GM21737 (cell line): ENCODE measurements at regions not wholly inside any gene's neighbourhood (a gene's known extent, or its start where the extent isn't known, plus 50 kb on each side); places are given as distances from the start of the nearest gene placed in this dataset.

ENCODE experiments used
- ATAC-seq: cut with Tn5 transposase; IDR thresholded peaks from one replicate; pipeline ENCODE4 v1.9.1; 2021; ENCODE audit warnings: mild to moderate bottlenecking, moderate library complexity; ENCODE audit not compliant: unreplicated experiment

- ATAC-seq, result no peak
Observed at GRCh38 chr4:17068891-17069290, 170.4 kb upstream of the LDB2 start.

GRCh38 chr4:17068392-17068791 is 169.9 kb upstream of the LDB2 start:
- no peak for ATAC-seq

- ATAC-seq, result no peak
Observed at GRCh38 chr4:17066972-17067371, 168.5 kb upstream of the LDB2 start.

- no peak for ATAC-seq
Observed at GRCh38 chr4:17066236-17066635, 167.8 kb upstream of the LDB2 start.

GRCh38 chr4:17065821-17066220 is 167.4 kb upstream of the LDB2 start:
- ATAC-seq, result no peak

GRCh38 chr4:17064959-17065358 is 166.5 kb upstream of the LDB2 start:
- no peak for ATAC-seq

GRCh38 chr4:17063888-17064287 is 165.4 kb upstream of the LDB2 start:
- no peak for ATAC-seq

- ATAC-seq, result no peak
Observed at GRCh38 chr4:17060230-17060629, 161.8 kb upstream of the LDB2 start.

GRCh38 chr4:17058916-17059741 is 160.7 kb upstream of the LDB2 start:
- ATAC-seq, result no peak

GRCh38 chr4:17058536-17058915 is 160.1 kb upstream of the LDB2 start:
- ATAC-seq, result no peak

- ATAC-seq, result no peak
Observed at GRCh38 chr4:17057035-17057434, 158.6 kb upstream of the LDB2 start.

- ATAC-seq, result no peak
Observed at GRCh38 chr4:17055788-17056187, 157.3 kb upstream of the LDB2 start.

GRCh38 chr4:17045866-17046265 is 147.4 kb upstream of the LDB2 start:
- no peak for ATAC-seq

- ATAC-seq, result no peak
Observed at GRCh38 chr4:17038510-17039176, 140.2 kb upstream of the LDB2 start.

- ATAC-seq, result no peak
Observed at GRCh38 chr4:17033768-17034181, 135.3 kb upstream of the LDB2 start.

- no peak for ATAC-seq
Observed at GRCh38 chr4:17033025-17033767, 134.8 kb upstream of the LDB2 start.

GRCh38 chr4:17030543-17030942 is 132.1 kb upstream of the LDB2 start:
- ATAC-seq, result no peak

GRCh38 chr4:17029964-17030363 is 131.5 kb upstream of the LDB2 start:
- ATAC-seq, result no peak

- ATAC-seq, result no peak
Observed at GRCh38 chr4:17029432-17029831, 131.0 kb upstream of the LDB2 start.

- ATAC-seq, result no peak
Observed at GRCh38 chr4:17027495-17027894, 129.1 kb upstream of the LDB2 start.

- no peak for ATAC-seq
Observed at GRCh38 chr4:17024425-17024824, 126.0 kb upstream of the LDB2 start.

GRCh38 chr4:17020901-17021300 is 122.5 kb upstream of the LDB2 start:
- ATAC-seq, result no peak
